Natural killer cell (primary cell): ENCODE measurements at regions not wholly inside any gene's neighbourhood (a gene's known extent, or its start where the extent isn't known, plus 50 kb on each side); places are given as distances from the start of the nearest gene placed in this dataset.

ENCODE experiments used
- ATAC-seq, 3 donors: fragments of 150-1000 bp in 2 of 3; fragments of 200-7000 bp in 1 of 3; cut with Tn5 transposase; 1 replicate in 1 of 3; 2 replicates in 2 of 3; pipeline ENCODE4 v1.10.0; 2021; ENCODE audit warnings: mild to moderate bottlenecking in 2 of 3, moderate library complexity in 2 of 3
- DNase-seq, 2 donors: peaks; one replicate each; pipeline versions ENCODE4 v3.0.0 to v3.0.0-alpha.2; 2013 to 2021; ENCODE audit warnings: mixed read lengths in 1 of 2
- H3K27ac ChIP-seq: one replicate; pipeline ENCODE4 v1.5.1; 2013; ENCODE audit warnings: mild to moderate bottlenecking, low read length
- H3K27me3 ChIP-seq: one replicate; pipeline ENCODE4 v1.6.1; 2013; ENCODE audit warnings: low read length; ENCODE audit not compliant: control insufficient read depth, insufficient read depth
- H3K36me3 ChIP-seq: one replicate; pipeline ENCODE4 v1.6.1; 2013; ENCODE audit warnings: low read length; ENCODE audit not compliant: control insufficient read depth, insufficient read depth
- H3K4me1 ChIP-seq: one replicate; pipeline ENCODE4 v1.6.1; 2013; ENCODE audit warnings: low read length; ENCODE audit not compliant: control insufficient read depth, insufficient read depth
- H3K4me3 ChIP-seq: one replicate; pipeline ENCODE4 v1.5.1; 2013; ENCODE audit warnings: low read length
- H3K9me3 ChIP-seq: one replicate; pipeline ENCODE4 v1.6.1; 2013; ENCODE audit warnings: low read length; ENCODE audit not compliant: control insufficient read depth, insufficient read depth
- H3K27ac Mint-ChIP-seq, 2 donors: one replicate each; pipeline ENCODE4 v1.8.0; 2022; ENCODE audit warnings: mild to moderate bottlenecking in 2 of 2, mixed read lengths in 2 of 2, moderate library complexity in 1 of 2
- H3K27me3 Mint-ChIP-seq, 2 donors: one replicate each; pipeline ENCODE4 v1.8.0; 2022; ENCODE audit warnings: low read depth in 2 of 2, mixed read lengths in 2 of 2
- H3K36me3 Mint-ChIP-seq: one replicate; pipeline ENCODE4 v1.8.0; 2022; ENCODE audit warnings: mixed read lengths
- H3K4me1 Mint-ChIP-seq, 2 donors: one replicate each; pipeline ENCODE4 v1.8.0; 2022; ENCODE audit warnings: mixed read lengths in 2 of 2
- H3K4me3 Mint-ChIP-seq: one replicate; pipeline ENCODE4 v1.8.0; 2022; ENCODE audit warnings: mild to moderate bottlenecking, moderate library complexity, mixed read lengths
- H3K9me3 Mint-ChIP-seq, 2 donors: one replicate each; pipeline ENCODE4 v1.8.0; 2022; ENCODE audit warnings: mixed read lengths in 2 of 2
- WGBS: methylation state at CpG from one replicate; pipeline ENCODE4 v1.1.7; 2013; ENCODE audit warnings: missing lambda C conversion rate; ENCODE audit not compliant: insufficient coverage; 5-methylcytosine and 5-hydroxymethylcytosine counted together
- intact Hi-C: fragments of 100-400 bp; cut with micrococcal nuclease; formaldehyde crosslinking; loops from one replicate; pipeline ENCODE4 v1.14.2; 2022
- TF ChIP-seq, protein P1 (sequence below): fragments of 200-600 bp; IDR thresholded peaks from one replicate; pipeline ENCODE4 v1.8.0; 2022; ENCODE audit warnings: antibody characterized with exemption

DNA sequence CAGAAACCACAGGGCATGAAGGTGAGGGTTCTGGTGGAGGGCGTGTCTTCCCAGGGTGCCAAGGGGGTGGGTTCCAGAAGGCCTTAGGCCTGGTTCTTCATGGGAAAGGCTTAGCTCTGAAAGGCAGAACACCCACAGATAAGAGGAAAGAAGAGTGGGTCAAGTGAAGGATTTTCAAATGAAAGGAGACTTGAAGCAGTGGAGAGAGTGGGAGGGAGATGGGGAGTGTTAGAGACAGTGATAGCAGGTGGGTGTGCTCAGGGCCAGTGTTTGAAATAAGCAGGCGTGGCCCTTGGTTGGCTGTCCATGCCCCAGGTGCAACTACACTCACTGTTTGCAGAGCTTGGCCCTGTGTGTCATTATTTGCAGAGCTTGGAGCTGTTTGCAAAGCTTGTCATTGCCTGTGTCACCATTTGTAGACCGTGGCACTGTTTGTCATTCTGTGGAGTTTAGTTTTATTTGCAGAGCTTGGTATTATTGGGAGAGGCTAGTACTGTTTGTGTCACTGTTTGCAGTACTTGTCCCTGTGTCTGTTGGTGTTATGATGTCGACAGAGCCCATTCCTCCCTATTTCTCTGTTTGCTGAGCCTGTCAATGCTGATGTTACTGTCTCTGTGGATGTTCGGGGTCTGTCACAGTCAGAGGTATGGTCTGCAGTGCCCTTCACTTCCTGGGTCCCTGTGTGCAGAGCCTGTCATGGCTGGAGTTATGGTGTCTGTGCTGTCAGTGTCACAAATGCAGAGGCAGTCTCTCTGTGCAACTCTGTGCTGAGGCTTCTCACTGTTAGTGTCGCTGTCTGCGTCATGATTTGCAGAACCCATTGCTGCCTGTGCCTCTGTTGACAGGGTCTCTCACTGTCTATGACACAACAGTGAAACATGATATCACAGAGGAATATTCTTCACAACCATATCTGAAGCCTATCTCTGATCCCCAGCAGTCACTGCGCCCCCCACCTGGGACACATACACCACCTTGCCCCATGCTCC, 127.7 kb upstream of the LRFN2 start:
- WGBS, result 88% methylated on average over 8 of the region's 8 CpGs
- no peak overlapping the region for H3K27ac Mint-ChIP-seq

DNA sequence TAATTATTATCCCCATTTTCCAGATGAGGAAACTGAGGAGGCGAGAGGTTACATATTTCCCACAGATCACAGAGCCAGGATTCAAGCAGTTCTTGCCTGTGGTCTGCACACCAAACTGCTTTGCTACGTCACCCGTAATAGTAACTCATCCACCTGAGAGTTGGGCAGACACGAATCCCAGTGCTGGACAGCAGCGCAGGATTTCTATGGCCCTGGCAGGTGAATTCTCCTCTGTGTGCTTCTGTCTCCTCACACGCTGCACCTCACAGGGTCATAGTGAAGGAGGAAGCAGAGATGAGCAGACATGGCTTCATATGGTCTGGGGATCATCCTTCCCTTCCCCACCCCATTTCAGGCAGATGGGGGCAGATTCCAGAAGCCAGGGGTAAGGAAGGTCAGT, 127.0 kb upstream of the LRFN2 start:
- H3K27me3 Mint-ChIP-seq, result peaks cover 12 to 14% of the 10 kb centered on the region in 2 donors
- no peaks in the 10 kb centered on the region for H3K9me3 Mint-ChIP-seq
- Histone ChIP-seq H3K4me1 (peaks cover under 1% of the 10 kb centered on the region), H3K9me3 (no peaks in the 10 kb centered on the region), H3K27me3 (no peaks in the 10 kb centered on the region), H3K27ac (no peak overlapping the region), H3K36me3 (no peaks in the 10 kb centered on the region), H3K4me3 (no peak overlapping the region)
- WGBS, result 96% methylated on average over 5 of the region's 6 CpGs
- H3K4me3 Mint-ChIP-seq, result no peak overlapping the region
- intact Hi-C loops, result no loop called here
- TF ChIP-seq, protein P1, sequence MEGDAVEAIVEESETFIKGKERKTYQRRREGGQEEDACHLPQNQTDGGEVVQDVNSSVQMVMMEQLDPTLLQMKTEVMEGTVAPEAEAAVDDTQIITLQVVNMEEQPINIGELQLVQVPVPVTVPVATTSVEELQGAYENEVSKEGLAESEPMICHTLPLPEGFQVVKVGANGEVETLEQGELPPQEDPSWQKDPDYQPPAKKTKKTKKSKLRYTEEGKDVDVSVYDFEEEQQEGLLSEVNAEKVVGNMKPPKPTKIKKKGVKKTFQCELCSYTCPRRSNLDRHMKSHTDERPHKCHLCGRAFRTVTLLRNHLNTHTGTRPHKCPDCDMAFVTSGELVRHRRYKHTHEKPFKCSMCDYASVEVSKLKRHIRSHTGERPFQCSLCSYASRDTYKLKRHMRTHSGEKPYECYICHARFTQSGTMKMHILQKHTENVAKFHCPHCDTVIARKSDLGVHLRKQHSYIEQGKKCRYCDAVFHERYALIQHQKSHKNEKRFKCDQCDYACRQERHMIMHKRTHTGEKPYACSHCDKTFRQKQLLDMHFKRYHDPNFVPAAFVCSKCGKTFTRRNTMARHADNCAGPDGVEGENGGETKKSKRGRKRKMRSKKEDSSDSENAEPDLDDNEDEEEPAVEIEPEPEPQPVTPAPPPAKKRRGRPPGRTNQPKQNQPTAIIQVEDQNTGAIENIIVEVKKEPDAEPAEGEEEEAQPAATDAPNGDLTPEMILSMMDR, result no peak
- ATAC-seq, result no peak
- H3K4me1 Mint-ChIP-seq, result peaks cover 0 to 8% of the 10 kb centered on the region in 2 donors
- no peak for DNase-seq
- H3K27ac Mint-ChIP-seq, result no peak overlapping the region
- no peaks in the 10 kb centered on the region for H3K36me3 Mint-ChIP-seq

More for the DNA sequence above, 127.7 kb upstream of the LRFN2 start:
- Histone ChIP-seq H3K4me1 (peaks cover 6% of the 10 kb centered on the region), H3K36me3 (no peaks in the 10 kb centered on the region), H3K27ac (no peak overlapping the region), H3K27me3 (no peaks in the 10 kb centered on the region), H3K4me3 (no peak overlapping the region), H3K9me3 (no peaks in the 10 kb centered on the region)
- Mint-ChIP-seq H3K27me3 (peaks cover 12 to 17% of the 10 kb centered on the region in 2 donors), H3K36me3 (no peaks in the 10 kb centered on the region), H3K9me3 (no peaks in the 10 kb centered on the region), H3K4me1 (peaks cover 5 to 14% of the 10 kb centered on the region in 2 donors), H3K4me3 (no peak overlapping the region)
- TF ChIP-seq, protein P1, result no peak
- ATAC-seq (no peak), DNase-seq (no peak)
- intact Hi-C loops, result no loop called here

DNA sequence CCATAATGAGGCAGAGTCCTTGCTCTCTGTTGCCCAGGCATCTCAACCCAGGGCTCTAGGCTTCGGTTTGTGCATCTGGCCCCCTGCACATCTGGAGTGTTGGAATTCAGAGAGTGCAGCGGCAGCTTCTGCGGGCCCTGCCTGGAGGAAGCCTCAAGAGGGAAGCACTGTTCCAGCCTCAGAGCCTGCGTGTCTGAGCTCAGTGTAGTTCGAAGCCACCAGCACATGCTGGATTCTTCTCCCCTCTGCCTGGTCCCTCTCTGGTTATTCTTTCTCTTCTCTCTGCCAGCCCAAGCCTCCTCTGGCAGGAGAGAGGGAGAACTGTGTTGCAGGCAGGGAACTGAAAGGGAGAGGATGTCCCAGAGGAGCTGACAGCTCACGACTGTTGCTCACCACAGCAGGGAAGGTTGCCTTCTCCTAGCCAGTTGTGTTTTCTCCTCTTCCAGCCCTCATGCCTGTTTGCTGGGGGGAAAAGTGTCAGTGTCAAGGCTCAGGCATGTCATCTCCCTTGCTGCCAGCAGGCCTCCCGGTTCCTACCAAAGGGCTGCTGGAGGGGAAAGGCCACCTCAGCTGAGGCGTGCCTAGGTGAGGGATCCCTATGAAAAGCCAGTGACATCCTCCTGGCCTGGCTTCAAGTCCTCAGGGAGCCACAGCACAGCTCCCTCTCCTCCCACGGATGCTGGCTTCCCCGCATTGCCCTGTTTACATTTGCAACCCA, 126.0 kb upstream of the LRFN2 start:
- Histone ChIP-seq H3K4me1 (no peaks in the 10 kb centered on the region), H3K9me3 (no peaks in the 10 kb centered on the region), H3K27me3 (no peaks in the 10 kb centered on the region), H3K36me3 (no peaks in the 10 kb centered on the region), H3K27ac (no peak overlapping the region), H3K4me3 (no peak overlapping the region)
- Mint-ChIP-seq H3K36me3 (no peaks in the 10 kb centered on the region), H3K4me1 (peaks cover 0 to 8% of the 10 kb centered on the region in 2 donors), H3K27ac (no peak overlapping the region), H3K9me3 (no peaks in the 10 kb centered on the region), H3K4me3 (no peak overlapping the region), H3K27me3 (peaks cover 12 to 14% of the 10 kb centered on the region in 2 donors)
- no peak for ATAC-seq
- intact Hi-C loops, result no loop called here
- DNase-seq, result no peak
- 78% methylated on average over 10 of the region's 10 CpGs for WGBS
- TF ChIP-seq, protein P1, result no peak
